GM12878 (cell line): ENCODE measurements at regions not wholly inside any gene's neighbourhood (a gene's known extent, or its start where the extent isn't known, plus 50 kb on each side); places are given as distances from the start of the nearest gene placed in this dataset.
"Not testable (repeated sequence)": the region's sequence is repeated elsewhere in the genome, so short reads cannot be mapped to it uniquely, and the experiment has no call there.

Source experiments
- ATAC-seq: fragments of 200-7000 bp; cut with Tn5 transposase; 3 replicates; pipeline ENCODE4 v1.9.1; 2020; ENCODE audit warnings: mild to moderate bottlenecking, moderate library complexity
- BruUV-seq: library from RNA; stranded (reverse); fragments of 400-500 nt; replicated peaks from 2 replicates; lab custom pipeline; 2021; lab: Mats Ljungman, UMichigan
- CTCF ChIA-PET: fragments of 300-600 bp; sonication (Branson Sonifier 250); formaldehyde crosslinking; extraction: SDS; loops from one replicate; lab custom pipeline; 2021; ENCODE audit warnings: inconsistent platforms; lab: Yijun Ruan, JAX
- POLR2A ChIA-PET: fragments of 350-600 bp; formaldehyde crosslinking; extraction: SDS; loops from one replicate; lab custom pipeline; 2021; ENCODE audit warnings: inconsistent platforms; lab: Charles Lee
- RAD21 ChIA-PET: fragments of 300-600 bp; sonication (Branson Sonifier 250); formaldehyde crosslinking; loops from one replicate; lab custom pipeline; 2023; ENCODE audit warnings: antibody characterized with exemption; ENCODE audit not compliant: unreplicated experiment; lab: Charles Lee
- SMC1A ChIA-PET: fragments of 300-600 bp; sonication (Branson Sonifier 250); formaldehyde crosslinking; loops from one replicate; lab custom pipeline; 2023; ENCODE audit not compliant: unreplicated experiment, uncharacterized antibody; lab: Charles Lee
- DNase-seq: peaks from one replicate; pipeline ENCODE4 v3.0.0-alpha.2; 2011; ENCODE audit warnings: low read depth, low spot score
- FAIRE-seq: peaks from 3 replicates; lab custom pipeline; 2011; peaks lifted over from hg19 to GRCh38; lab: Jason Lieb, UNC
- H2AFZ ChIP-seq: 2 replicates; pipeline ENCODE4 v1.6.0; 2011; ENCODE audit warnings: low read depth, low read length, control low read depth; ENCODE audit not compliant: control insufficient read depth
- H3K27ac ChIP-seq: 2 replicates; pipeline ENCODE4 v1.5.1; 2011; ENCODE audit warnings: control low read depth; ENCODE audit not compliant: control insufficient read depth, insufficient read depth
- H3K27me3 ChIP-seq, 2 experiments: replicated peaks in 1 of 2; 2 replicates each; pipeline versions ENCODE4 v1.6.0 to v1.6.1; 2011; ENCODE audit warnings: low read length in 1 of 2; ENCODE audit not compliant: control insufficient read depth in 2 of 2, insufficient read depth in 2 of 2
- H3K36me3 ChIP-seq, 2 experiments: 2 replicates each; pipeline ENCODE4 v1.5.1; 2011; ENCODE audit warnings: low read length in 1 of 2; ENCODE audit not compliant: control insufficient read depth in 2 of 2, insufficient read depth in 2 of 2
- H3K4me1 ChIP-seq: 2 replicates; pipeline ENCODE4 v1.6.1; 2011; ENCODE audit warnings: mild to moderate bottlenecking, low read length, moderate library complexity, mixed read lengths; ENCODE audit not compliant: control insufficient read depth, insufficient read depth
- H3K4me2 ChIP-seq: 2 replicates; pipeline ENCODE4 v1.6.0; 2011; ENCODE audit warnings: control low read depth; ENCODE audit not compliant: control insufficient read depth, insufficient read depth
- H3K4me3 ChIP-seq: fragments of 200-600 bp; sonication (generic); 2 replicates; pipeline ENCODE4 v1.5.1; 2016
- H3K79me2 ChIP-seq: 2 replicates; pipeline ENCODE4 v1.6.0; 2011; ENCODE audit warnings: low read length; ENCODE audit not compliant: control insufficient read depth, insufficient read depth
- H3K9ac ChIP-seq: 2 replicates; pipeline ENCODE4 v1.8.0; 2011; ENCODE audit warnings: low read length, control low read depth, mixed read lengths; ENCODE audit not compliant: control insufficient read depth, insufficient read depth
- H3K9me3 ChIP-seq: replicated peaks from 3 replicates; pipeline ENCODE4 v1.5.1; 2011; ENCODE audit warnings: mild to moderate bottlenecking, low read length; ENCODE audit not compliant: control insufficient read depth, insufficient read depth
- H4K20me1 ChIP-seq: 2 replicates; pipeline ENCODE4 v1.6.0; 2011; ENCODE audit not compliant: control insufficient read depth, insufficient read depth
- ETV6 ChIP-seq, 2 experiments: fragments of 450-650 bp in 1 of 2; IDR thresholded peaks in 1 of 2; conservative IDR thresholded peaks in 1 of 2; 2 replicates each; pipeline ENCODE4 v1.6.1; 2014; ENCODE audit warnings: antibody characterized with exemption in 1 of 2, borderline replicate concordance in 1 of 2, low read depth in 1 of 2, mild to moderate bottlenecking in 1 of 2, moderate library complexity in 1 of 2
- STAT3 ChIP-seq: IDR thresholded peaks from 2 replicates; pipeline ENCODE4 v1.6.1; 2011; ENCODE audit warnings: low read depth, low read length, improper control_type of control experiment
- whole genome bisulfite sequencing: methylation state at CpG from one replicate; pipeline ENCODE4 v1.1.6; 2016; ENCODE audit warnings: low lambda C conversion rate; ENCODE audit not compliant: insufficient replicate concordance, insufficient coverage; ENCODE audit errors: missing lambda C conversion rate; 5-methylcytosine and 5-hydroxymethylcytosine counted together
- in situ Hi-C: fragments of 300-500 bp; cut with MboI; formaldehyde crosslinking; loops from 9 replicates; pipeline ENCODE4 v1.14.3; 2018; ENCODE audit warnings: mixed read lengths
- intact Hi-C: fragments of 100-400 bp; cut with micrococcal nuclease; formaldehyde crosslinking; loops from one replicate; pipeline ENCODE4 v1.14.2; 2022; ENCODE audit not compliant: unreplicated experiment

DNA sequence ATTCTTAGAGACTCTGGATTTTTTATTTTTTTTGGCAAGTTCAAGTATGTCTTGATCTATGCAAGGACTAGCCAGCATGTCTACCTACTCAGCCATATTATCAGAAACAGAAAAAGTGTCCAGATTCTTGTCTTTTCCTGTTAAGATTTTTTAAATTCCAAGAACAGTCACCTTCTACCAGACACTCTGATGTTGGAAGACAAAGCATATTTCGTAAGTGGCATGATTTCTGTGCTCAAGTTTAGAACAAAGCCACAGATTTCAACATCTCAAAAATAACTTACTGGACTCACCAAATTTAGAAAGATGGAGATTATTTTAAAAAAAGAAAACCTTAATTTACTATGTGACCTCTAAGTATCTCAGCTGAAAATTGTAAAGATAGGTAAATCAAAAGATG, 61.9 kb downstream of the GOLGA6L7 start:
- CTCF ChIA-PET = no interaction called here
- DNase-seq (no peak), FAIRE-seq (no peak), ATAC-seq (no peak)
- H3K4me1 ChIP-seq = no peaks in the 10 kb centered on the region
- in situ Hi-C loops = no loop called here
- TF ChIP-seq ETV6 (conservative IDR thresholded peaks at IDR 0.05 in 1 of 2, IDR thresholded peaks at IDR 0.05 in 1 of 2; ENCODE audit: borderline replicate concordance in 1 of 2, low read depth in 1 of 2) (no peak), STAT3 (no peak)
- H2AFZ ChIP-seq = no peak overlapping the region
- SMC1A ChIA-PET = no interaction called here
- intact Hi-C loops = no loop called here
- WGBS = 0% methylated on average over 1 of the region's 1 CpG
- POLR2A ChIA-PET = no interaction called here
- H3K4me2 ChIP-seq = no peak overlapping the region
- no peaks in the 10 kb centered on the region for H3K9me3 ChIP-seq
- H3K4me3 ChIP-seq = no peak overlapping the region
- no peaks in the 10 kb centered on the region for H3K27me3 ChIP-seq
- no peaks in the 10 kb centered on the region for H4K20me1 ChIP-seq
- no peak overlapping the region for H3K9ac ChIP-seq
- BruUV-seq = no TSS peak
- H3K27ac ChIP-seq = no peak overlapping the region
- H3K36me3 ChIP-seq = no peaks in the 10 kb centered on the region
- no peaks in the 10 kb centered on the region for H3K79me2 ChIP-seq
- RAD21 ChIA-PET = no interaction called here

GRCh38 chr15:28784347-28785163, 63.9 kb downstream of the GOLGA6L7 start:
- H3K79me2 ChIP-seq, FAIRE-seq, BruUV-seq, H3K9ac ChIP-seq, H4K20me1 ChIP-seq, in situ Hi-C loops, H3K36me3 ChIP-seq, H2AFZ ChIP-seq, H3K27ac ChIP-seq, DNase-seq, POLR2A ChIA-PET, SMC1A ChIA-PET, intact Hi-C loops, H3K4me3 ChIP-seq, ATAC-seq, H3K4me2 ChIP-seq, H3K4me1 ChIP-seq, H3K9me3 ChIP-seq, H3K27me3 ChIP-seq, RAD21 ChIA-PET: not testable (repeated sequence)
- CTCF ChIA-PET = interaction anchor here (0.7 kb wide), 1 partner anchor 91 kb away, joined by 5 read pairs; no protein-coding TSS in a partner anchor
- WGBS = 89% methylated on average over 38 of the region's 39 CpGs
